GM19238 (cell line): ENCODE measurements at regions not wholly inside any gene's neighbourhood (a gene's known extent, or its start where the extent isn't known, plus 50 kb on each side); places are given as distances from the start of the nearest gene placed in this dataset.
A peak's percentile ranks its signal among the peaks of the same experiment; 100 is the strongest.

Experiments
- DNase-seq: peaks from one replicate; pipeline ENCODE4 v3.0.0; 2011; ENCODE audit warnings: low spot score; ENCODE audit not compliant: insufficient read length

DNA sequence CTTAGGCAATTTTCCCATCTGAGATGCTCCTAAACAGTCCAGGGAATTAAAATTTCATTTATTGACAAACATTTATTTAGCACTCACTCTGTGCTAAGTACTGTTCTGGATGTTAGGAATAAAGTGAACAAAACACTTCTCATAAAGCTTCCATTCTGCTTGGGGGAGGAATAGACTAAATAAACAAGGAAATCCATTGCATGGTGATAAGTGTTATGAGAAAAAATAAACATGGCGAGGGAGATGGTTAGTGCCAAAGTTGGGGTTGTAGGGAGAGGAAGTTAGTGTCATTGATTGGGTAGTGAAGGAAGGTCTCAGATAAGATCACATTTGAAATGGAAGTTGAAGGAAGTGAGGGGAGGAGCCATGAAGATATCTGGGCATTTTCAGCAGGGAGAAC is 72.2 kb upstream of the CES5A start:
- DNase-seq = no peak

DNA sequence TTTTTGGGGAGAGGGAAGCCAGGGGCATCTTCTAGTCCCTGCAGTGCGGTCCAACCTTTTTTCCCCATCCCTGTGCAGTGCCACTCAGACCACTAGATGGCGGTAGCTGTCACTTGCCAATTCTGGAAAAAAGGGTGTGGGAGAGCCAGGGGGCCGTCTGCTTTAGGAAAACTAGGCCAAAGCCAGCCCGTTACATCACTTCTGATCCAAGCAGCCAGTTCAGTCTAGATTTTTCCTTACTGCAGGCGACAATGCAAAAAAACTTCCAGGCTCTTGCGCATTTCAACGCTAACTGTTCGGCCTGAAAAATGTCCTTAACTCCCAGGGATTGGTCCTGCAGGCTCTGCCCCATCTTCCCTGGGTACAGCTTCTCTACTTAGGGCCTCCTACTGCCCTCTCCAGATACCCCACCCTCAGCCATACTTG is 69.2 kb upstream of the CES5A start:
- peak; percentile 5 for DNase-seq

DNA sequence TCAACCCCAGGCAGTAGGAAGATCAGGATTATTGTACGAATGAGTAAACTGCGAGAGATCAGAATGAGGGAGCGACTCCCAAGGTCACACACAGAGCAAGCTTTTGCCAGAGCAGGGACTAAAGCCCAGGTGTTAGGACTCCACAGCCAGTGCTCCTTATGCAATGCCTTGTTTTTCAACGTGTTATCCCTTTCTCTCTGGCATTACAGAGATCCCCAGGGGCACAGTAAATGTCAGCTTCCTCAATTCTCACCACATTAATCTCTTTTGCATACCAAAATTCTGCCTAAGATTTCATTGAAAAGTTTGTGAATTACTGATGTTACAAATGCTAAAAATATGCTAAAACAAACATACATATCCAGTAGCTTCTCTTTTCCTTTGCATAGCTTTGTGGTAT is 68.1 kb upstream of the CES5A start:
- no peak for DNase-seq

DNA sequence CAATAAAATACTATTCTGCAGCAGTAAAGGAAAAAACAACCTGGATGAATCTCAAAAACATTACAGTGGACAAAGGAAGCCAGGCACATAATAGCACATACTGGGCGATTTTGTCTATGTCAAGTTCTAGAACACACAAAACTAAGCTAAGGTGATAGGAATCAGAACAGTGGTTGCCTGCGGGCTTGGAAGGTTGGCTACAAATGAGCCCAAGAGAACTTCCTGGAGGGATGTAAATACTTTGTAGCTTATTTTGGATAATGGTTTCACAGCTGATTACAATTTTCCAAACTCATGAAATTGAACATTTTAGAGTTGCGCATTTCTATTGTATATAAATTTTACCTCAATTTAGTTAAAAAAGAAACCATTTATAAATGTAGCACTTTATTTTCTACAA is 67.6 kb upstream of the CES5A start:
- DNase-seq = no peak

DNA sequence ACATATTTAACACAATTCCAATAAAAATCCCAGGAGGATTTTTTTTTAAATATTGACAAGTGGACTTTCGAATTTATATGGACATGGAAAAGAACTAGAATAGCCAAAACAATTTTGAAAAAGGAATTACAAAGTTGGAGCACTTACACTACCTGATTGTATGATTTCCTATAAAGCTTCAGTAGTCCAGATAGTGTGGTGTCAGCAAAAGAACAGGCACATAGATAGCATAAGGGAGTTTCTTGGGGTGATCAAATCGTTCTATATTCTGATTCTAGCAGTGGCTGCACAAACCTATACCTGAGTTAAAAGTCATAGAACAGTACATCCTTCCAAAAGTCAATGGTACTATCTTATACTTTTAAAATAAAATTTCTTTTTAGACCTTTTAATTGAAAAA is 66.4 kb upstream of the CES5A start:
- DNase-seq = no peak

DNA sequence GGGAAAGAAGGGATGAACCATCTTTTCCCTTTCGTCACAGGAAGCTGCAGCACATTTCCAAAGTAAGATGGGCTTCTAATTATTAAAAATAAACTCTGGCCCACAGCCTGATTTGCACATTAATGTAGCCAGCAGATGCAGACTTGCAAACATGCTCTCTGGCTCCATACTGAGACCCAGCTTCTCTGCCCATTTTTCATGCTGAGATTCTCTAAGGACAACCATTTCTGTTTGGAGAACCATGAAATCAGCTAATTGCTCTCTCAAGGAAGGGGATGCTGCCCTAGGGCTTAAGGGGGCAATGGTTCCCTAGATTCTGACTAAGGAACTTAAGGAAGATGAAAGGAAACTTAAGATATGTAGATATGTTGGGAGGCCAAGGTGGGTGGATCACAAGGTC is 63.0 kb upstream of the CES5A start:
- DNase-seq = no peak

DNA sequence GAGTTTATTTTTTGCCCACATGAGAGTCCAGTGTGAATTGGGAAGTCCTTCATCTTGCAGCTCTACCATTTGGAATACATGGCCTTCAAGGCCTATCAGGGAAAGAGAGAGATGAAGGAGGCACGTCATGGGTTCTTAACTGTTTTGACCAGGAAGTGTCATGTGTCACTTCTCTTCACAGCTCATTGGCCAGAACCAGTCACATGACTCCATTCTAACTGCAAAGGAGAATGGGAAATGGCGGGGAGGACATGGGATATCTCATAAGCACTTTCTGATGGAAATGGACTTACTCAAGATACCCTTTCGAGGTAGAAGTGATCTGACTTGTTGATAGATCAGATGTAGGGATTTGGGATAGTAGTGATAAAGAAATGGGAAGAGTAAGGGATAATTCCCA is 57.9 kb upstream of the CES5A start:
- no peak for DNase-seq

DNA sequence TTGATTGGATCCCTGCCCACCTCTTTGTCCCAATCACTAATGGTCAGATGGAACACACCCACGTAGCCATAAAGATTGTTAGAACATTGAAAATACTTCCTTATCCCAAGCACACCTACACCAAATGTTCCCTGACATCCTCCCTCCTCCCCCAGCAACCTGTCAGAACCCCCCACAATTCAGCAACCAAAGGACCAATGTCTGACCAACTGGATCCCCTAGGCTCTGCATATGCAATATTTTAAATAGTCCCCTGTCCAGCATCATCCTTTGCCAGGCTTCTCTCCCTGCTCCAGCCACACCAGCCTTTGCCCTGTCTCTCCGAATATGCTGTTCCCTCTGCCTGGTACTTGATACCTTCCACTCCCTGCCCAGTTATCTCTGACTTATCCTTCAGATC is 54.9 kb upstream of the CES5A start:
- DNase-seq = no peak

DNA sequence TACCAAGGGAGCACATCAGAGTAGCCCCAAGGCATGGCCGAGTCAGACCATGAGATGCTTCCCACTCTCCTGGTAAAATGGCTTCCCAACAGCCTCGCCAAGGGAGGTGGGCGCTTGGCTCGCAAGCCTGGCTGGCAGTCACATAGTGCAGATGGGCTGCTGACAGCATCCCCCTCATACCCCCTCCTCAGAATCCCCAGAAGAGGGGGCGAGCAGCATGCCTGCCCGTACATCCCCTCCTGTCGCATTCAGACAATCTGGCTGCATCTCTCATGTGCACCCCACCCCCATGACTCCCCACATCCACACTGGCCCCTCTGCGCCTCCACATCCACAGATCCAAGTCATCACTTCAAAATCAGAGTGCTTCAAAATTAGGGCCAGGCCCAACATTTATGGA is 54.0 kb upstream of the CES5A start:
- DNase-seq = no peak

DNA sequence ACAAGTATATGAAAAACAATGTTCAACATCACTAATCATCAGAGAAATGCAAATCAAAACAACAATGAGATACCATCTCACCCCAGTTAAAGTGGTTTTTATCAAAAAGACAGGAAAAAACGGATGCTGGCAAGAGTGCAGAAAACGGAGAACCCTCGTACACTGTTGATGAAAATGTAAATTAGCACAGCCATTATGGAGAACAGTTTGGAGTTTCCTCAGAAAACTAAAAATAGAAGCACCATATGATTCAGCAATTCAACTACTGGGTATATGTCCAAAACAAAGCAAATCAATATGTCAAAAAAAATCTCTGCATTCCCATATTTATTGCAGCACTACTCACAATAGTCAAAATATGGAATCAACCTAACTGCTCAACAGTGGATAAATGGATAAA is 50.1 kb upstream of the CES5A start:
- no peak for DNase-seq
